Adipocyte (in vitro differentiated cells): ENCODE measurements at regions not wholly inside any gene's neighbourhood (a gene's known extent, or its start where the extent isn't known, plus 50 kb on each side); places are given as distances from the start of the nearest gene placed in this dataset.
"Not testable (repeated sequence)": the region's sequence is repeated elsewhere in the genome, so short reads cannot be mapped to it uniquely, and the experiment has no call there.

ENCODE experiments used
- DNase-seq: peaks from one replicate; pipeline ENCODE4 v3.0.0-alpha.2; 2015; ENCODE audit warnings: low read depth
- H3K27me3 ChIP-seq: replicated peaks from 2 replicates; pipeline ENCODE4 v1.7.0; 2013; ENCODE audit warnings: mild to moderate bottlenecking, low read length, moderate library complexity; ENCODE audit not compliant: control insufficient read depth, insufficient read depth
- H3K36me3 ChIP-seq: 2 replicates; pipeline ENCODE4 v1.7.0; 2013; ENCODE audit warnings: low read length, mild to moderate bottlenecking, moderate library complexity; ENCODE audit not compliant: control insufficient read depth, insufficient read depth, severe bottlenecking
- H3K4me1 ChIP-seq: 2 replicates; pipeline ENCODE4 v1.7.0; 2013; ENCODE audit warnings: mild to moderate bottlenecking, low read length, moderate library complexity; ENCODE audit not compliant: control insufficient read depth, insufficient read depth
- H3K4me3 ChIP-seq: 2 replicates; pipeline ENCODE4 v1.7.0; 2013; ENCODE audit warnings: mild to moderate bottlenecking, low read length, moderate library complexity
- H3K9ac ChIP-seq: 2 replicates; pipeline ENCODE4 v1.7.0; 2013; ENCODE audit warnings: mild to moderate bottlenecking, low read length, moderate library complexity
- H3K9me3 ChIP-seq: 2 replicates; pipeline ENCODE4 v1.7.0; 2013; ENCODE audit warnings: mild to moderate bottlenecking, low read length, moderate library complexity; ENCODE audit not compliant: control insufficient read depth

DNA sequence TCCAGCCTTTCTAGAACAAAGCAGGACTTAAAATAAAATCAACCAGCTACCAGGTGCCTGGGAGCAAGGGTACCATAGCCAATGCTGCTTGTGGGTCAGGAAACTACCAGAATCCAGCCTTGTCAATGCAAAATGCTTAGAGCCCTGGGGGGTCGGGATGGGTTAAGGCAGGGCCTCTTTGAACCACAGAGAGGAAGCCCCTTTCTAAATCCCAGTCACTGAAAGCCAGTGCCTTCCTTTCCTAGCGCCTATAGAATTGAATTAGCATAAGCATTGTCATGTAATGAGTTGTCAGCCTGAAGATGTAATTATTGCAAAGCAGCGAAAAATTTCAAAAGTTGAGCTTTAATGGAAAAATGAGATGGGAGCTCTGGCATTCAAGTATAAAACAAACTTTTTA lies 176.6 kb upstream of the DAB1 start:
- Histone ChIP-seq H3K27me3 (peaks cover 5% of the 10 kb centered on the region), H3K4me3 (no peak overlapping the region), H3K4me1 (peaks cover 10% of the 10 kb centered on the region), H3K9me3 (no peaks in the 10 kb centered on the region), H3K36me3 (no peaks in the 10 kb centered on the region), H3K9ac (no peak overlapping the region)
- no peak for DNase-seq

DNA sequence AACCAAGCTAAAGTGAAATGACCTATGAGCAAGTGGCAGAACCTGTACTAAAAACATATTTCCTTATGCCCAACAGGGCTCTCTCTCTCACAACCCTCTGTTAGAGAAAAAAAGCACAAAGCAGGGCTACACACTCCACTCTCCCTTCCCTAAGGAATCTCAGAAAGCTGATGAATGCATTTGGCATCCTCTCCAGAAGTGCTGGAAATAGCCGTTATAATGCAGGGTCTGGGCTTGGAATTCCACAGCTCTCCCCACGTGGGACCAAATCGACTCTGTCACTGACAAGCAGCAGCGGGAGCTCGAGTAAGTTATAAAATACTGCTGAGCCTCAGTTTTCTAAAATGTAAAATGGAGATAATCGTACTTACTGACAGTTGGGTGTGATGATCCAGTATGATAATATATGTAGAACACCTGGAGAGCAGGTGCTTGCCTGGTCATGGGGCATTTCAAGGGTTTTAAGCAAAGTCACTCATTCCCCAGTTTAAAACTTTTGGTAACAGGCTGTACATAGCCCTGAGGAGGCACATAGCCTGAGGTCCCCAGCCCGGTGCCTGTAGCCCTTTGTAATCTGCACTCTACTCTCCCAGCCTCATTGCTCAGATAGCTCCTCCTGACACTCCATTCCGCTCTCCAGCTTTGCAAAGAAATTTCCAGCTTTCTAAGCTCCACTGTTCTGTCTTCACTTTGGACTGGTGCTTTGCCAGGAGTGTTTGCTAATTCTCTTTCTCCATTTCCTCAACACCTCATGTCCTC lies 175.6 kb upstream of the DAB1 start:
- Histone ChIP-seq H3K27me3 (peaks cover 5% of the 10 kb centered on the region), H3K9ac (no peak overlapping the region), H3K9me3 (no peaks in the 10 kb centered on the region), H3K4me1 (peaks cover 10% of the 10 kb centered on the region), H3K4me3 (no peak overlapping the region), H3K36me3 (no peaks in the 10 kb centered on the region)
- peak; percentile 19 for DNase-seq

DNA sequence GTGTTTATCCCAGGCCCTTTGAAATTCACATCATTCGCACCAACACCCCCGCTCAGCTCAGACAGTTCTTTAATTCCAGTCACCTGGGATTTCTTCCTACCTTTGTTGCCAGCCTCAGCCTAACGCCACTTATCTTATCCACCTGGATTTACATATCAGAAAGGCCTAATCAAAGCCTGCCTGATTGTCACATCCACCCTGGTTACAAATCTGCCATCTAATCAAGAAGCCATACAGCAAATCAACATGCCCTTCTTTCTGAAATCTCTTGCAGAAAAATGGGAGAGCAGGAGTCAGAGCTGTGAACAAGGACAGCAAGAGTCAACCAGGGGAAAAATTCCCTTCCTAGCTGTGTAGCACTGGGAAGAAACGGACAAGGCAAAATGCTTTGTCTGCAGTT lies 173.2 kb upstream of the DAB1 start:
- no peak for DNase-seq
- Histone ChIP-seq H3K36me3 (no peaks in the 10 kb centered on the region), H3K9ac (no peak overlapping the region), H3K27me3 (peaks cover 5% of the 10 kb centered on the region), H3K4me3 (no peak overlapping the region), H3K4me1 (peaks cover 10% of the 10 kb centered on the region), H3K9me3 (no peaks in the 10 kb centered on the region)

DNA sequence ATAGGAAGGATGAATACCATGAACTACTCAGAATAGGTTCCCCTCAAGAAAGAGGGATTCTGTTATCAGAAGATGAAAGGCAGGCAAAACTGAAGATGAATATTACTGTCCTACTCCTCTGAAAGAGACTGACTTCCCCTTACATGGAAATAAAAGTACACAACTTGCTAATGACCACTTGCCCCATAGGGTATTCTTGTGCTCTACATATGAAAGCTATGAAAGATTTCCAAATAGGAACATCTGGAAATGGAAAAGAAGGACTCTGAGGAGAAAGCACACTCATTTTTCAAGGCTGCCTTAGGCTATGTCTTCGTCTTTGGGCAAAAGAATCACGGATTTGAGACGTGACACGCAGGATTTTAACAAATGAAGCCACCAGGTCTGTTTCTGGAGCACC lies 170.1 kb upstream of the DAB1 start:
- Histone ChIP-seq H3K9me3 (no peaks in the 10 kb centered on the region), H3K27me3 (no peaks in the 10 kb centered on the region), H3K36me3 (no peaks in the 10 kb centered on the region), H3K4me3 (no peak overlapping the region), H3K9ac (no peak overlapping the region), H3K4me1 (peaks cover 2% of the 10 kb centered on the region)
- no peak for DNase-seq

DNA sequence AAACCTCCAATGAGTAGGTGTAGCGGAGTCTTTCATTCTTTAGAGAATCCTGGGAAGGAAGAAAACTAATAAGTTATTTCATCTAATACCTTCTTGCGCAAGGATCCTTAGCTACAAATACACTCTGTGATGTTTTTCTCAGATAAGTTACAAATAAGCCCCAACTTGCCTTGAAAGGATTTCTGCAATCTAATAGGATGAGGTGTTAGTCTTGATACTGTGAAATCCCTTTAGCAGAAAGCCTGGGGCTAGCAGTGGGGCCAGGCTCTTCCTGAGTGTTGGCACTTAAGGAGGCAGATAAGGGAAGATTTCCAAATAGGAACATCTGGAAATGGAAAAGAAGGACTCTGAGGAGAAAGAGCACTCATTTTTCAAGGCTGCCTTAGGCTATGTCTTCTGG lies 168.0 kb upstream of the DAB1 start:
- Histone ChIP-seq H3K4me3 (no peak overlapping the region), H3K36me3 (no peaks in the 10 kb centered on the region), H3K4me1 (no peaks in the 10 kb centered on the region), H3K9ac (no peak overlapping the region), H3K9me3 (no peaks in the 10 kb centered on the region), H3K27me3 (peaks cover 3% of the 10 kb centered on the region)
- DNase-seq = no peak

DNA sequence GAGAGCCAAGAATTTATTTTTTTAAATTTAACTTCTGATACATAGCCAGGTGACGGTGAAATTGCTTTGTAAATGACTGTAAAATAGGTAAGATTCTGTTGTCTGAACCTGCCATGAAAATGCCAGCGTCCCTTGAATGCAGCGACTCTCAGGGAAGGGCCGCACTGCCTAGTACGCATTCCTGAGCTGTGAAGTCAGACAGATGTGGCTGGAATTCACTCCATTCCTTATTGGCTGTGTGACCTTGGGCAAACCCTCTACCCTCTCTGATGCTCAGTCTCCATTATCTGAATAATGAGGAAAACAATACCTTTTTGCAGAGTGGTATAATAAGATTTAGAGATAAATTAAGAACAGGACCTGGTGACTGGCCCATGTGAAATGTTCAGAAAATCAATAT lies 167.1 kb upstream of the DAB1 start:
- no peaks in the 10 kb centered on the region for H3K9me3 ChIP-seq
- no peak for DNase-seq
- H3K36me3 ChIP-seq = no peaks in the 10 kb centered on the region
- peaks cover 3% of the 10 kb centered on the region for H3K27me3 ChIP-seq
- H3K4me1 ChIP-seq = no peaks in the 10 kb centered on the region
- no peak overlapping the region for H3K9ac ChIP-seq
- H3K4me3 ChIP-seq = no peak overlapping the region

DNA sequence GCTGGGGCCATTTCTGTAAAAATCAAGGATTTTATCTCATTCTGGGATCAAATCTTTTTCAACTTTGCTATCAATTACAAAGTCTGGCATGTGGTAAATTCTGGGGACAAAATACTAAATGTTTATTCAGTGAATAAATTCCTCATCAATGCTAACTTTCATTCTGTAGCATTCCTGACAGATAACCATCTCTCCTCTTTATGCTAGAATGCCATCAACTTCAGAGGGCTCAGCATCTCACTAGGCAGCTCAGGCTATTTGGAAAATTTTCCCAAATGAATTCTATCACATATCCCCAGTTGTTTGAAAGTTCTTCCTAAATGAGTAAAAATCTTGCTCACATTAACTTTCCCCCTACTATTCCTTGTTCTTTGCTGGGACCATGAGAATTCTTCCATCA lies 163.0 kb upstream of the DAB1 start:
- no peak for DNase-seq
- H3K27me3 ChIP-seq = peaks cover 3% of the 10 kb centered on the region
- no peaks in the 10 kb centered on the region for H3K36me3 ChIP-seq
- H3K9ac ChIP-seq = no peak overlapping the region
- no peaks in the 10 kb centered on the region for H3K4me1 ChIP-seq
- no peak overlapping the region for H3K4me3 ChIP-seq
- H3K9me3 ChIP-seq = no peaks in the 10 kb centered on the region

DNA sequence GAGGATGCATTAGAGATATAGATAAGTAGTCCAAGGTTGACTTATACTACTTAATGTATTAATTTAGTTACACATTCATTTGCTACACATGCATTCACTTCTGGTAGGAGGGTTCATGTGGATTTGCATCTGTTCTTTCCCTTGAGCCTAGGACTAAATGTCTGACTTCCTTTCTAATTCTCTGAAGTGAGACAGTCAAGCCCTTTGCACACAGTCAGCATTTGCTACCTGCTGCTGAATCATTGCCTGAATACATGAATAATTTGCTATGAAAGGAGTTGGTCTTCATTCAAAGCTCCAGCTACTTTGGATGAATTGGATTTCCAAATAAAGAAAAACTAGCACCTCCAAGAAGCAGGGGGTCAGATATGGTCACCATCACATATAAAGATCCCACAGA lies 154.8 kb upstream of the DAB1 start:
- no peak for DNase-seq
- no peaks in the 10 kb centered on the region for H3K27me3 ChIP-seq
- no peaks in the 10 kb centered on the region for H3K9me3 ChIP-seq
- no peak overlapping the region for H3K9ac ChIP-seq
- H3K4me1 ChIP-seq = no peaks in the 10 kb centered on the region
- H3K4me3 ChIP-seq = no peak overlapping the region
- H3K36me3 ChIP-seq = no peaks in the 10 kb centered on the region

DNA sequence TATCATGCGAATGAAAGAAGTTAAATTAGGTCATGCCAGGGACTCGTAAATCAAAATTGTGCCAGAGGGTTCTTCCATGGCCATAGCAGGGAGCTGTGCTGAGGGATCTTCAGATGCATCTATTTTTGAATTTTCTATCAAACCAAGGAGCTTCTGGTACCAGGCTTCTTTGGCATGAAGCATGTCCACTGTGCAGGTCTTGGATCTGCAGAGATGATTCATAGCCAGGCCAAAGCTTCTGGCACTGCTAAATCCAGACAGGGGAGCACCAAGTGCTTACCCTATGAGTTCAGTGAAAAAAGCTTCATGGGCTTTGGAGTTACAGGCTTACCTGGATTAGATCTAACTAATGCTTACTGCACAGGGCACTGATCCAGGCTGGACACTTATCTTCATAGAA lies 154.2 kb upstream of the DAB1 start:
- Histone ChIP-seq H3K36me3 (no peaks in the 10 kb centered on the region), H3K27me3 (no peaks in the 10 kb centered on the region), H3K9ac (no peak overlapping the region), H3K9me3 (no peaks in the 10 kb centered on the region), H3K4me3 (no peak overlapping the region), H3K4me1 (no peaks in the 10 kb centered on the region)
- DNase-seq = no peak

DNA sequence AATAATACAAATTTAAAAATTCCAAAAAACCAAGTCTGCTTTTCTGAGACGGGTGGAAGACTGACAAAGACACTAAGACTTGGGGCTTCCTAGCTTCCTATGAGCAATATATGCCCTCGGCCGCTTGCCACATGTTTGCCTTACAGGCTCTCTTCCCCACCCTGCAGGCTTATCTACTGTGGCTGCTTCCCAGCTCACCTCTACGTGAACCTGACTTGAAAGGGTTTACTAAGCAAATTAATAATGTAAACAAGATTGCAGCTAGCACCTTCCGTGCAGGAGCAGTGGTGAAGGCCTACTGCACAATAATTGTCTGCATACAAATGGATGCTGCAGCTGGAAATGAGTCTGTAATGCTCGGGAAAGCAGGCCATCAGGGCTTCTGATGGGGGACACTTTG lies 152.9 kb upstream of the DAB1 start:
- DNase-seq = no peak
- no peak overlapping the region for H3K9ac ChIP-seq
- no peaks in the 10 kb centered on the region for H3K36me3 ChIP-seq
- H3K9me3 ChIP-seq = no peaks in the 10 kb centered on the region
- H3K4me1 ChIP-seq = no peaks in the 10 kb centered on the region
- H3K4me3 ChIP-seq = no peak overlapping the region
- no peaks in the 10 kb centered on the region for H3K27me3 ChIP-seq

DNA sequence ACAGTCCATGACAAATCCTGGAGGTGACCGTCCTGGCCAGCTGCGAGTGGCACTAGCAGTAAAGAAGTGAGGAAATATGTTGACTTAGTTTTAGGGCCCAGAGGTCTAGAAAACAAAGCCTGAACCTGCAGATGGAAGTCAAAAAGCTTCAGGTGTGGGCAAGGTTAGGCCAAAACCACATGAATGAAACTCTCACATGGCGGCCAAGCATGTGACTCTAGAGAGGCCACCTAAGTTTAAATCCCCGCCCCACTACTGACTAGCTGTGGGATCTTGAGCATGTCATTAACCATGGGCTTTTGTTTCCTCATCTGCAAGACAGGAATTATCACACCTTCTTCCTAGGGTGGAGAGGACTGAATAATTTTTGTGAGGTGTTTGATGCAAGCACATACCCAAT lies 148.2 kb upstream of the DAB1 start:
- no peak for DNase-seq
- H3K9ac ChIP-seq = no peak overlapping the region
- H3K27me3 ChIP-seq = no peaks in the 10 kb centered on the region
- no peak overlapping the region for H3K4me3 ChIP-seq
- no peaks in the 10 kb centered on the region for H3K4me1 ChIP-seq
- no peaks in the 10 kb centered on the region for H3K36me3 ChIP-seq
- peaks cover 4% of the 10 kb centered on the region for H3K9me3 ChIP-seq

DNA sequence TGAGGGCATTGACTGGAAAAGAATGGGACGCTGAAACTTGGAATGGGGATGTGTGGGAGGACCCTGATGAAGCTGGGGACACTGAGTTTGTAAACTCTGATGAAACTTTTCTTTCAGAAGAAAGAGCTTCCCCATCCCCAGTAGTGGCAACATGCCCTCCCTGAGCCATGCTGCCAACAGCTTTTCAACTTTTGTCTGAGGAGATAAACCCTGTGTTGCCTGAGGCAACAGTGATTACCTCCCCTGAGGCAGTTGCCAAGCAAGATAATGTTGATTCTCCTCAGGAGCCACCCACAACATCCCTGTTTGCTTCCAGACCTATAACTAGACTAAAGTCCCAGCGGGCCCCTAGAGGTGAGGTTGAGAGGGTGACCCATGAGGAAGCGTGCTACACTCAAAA lies 134.2 kb upstream of the DAB1 start:
- not testable (repeated sequence) for H3K9ac ChIP-seq, H3K4me3 ChIP-seq, H3K36me3 ChIP-seq, H3K4me1 ChIP-seq, H3K27me3 ChIP-seq, H3K9me3 ChIP-seq, DNase-seq
